Thyroid gland (tissue), 4 donors: ENCODE measurements at regions not wholly inside any gene's neighbourhood (a gene's known extent, or its start where the extent isn't known, plus 50 kb on each side); places are given as distances from the start of the nearest gene placed in this dataset.

Experiments used
- POLR2A ChIP-seq, 2 donors: fragments of 450-650 bp; IDR thresholded peaks; one replicate each; pipeline ENCODE4 v1.6.1; 2017; ENCODE audit warnings: antibody characterized with exemption in 2 of 2, mild to moderate bottlenecking in 2 of 2, moderate library complexity in 1 of 2
- TF ChIP-seq, protein P1 (sequence below), 6 experiments: fragments of 200-600 bp in 3 of 6; fragments of 450-650 bp in 3 of 6; sonication (generic) in 3 of 6; IDR thresholded peaks; one replicate each; pipeline ENCODE4 v1.5.1; 2016 to 2019; ENCODE audit warnings: antibody characterized with exemption in 6 of 6, mild to moderate bottlenecking in 2 of 6, inconsistent platforms in 1 of 6, moderate library complexity in 1 of 6

DNA sequence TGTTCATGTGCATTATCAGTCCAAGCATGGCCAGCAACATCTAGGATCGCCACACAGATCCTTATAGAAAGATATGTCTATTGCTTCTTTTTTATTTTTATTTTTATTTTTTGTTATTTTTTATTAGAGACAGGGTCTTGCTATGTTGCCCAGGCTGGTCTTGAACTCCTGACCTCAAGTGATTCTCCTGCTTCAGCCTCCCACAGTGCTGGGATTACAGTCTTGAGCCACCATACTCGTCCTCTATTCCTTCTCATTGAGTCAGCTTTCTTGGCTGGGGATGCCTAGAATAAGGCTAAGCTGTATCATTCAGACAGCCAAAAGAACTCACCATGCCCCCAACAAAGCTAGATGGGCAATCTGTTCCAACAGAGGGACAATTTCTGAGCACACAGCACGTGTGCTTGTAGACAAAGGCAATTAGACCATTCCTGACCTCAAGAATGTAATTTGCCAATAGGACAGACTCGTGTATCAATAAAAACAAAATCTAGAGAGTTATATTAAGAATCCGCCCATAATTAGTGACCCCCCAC is 264.0 kb upstream of the NEBL start:
- TF ChIP-seq, protein P1, sequence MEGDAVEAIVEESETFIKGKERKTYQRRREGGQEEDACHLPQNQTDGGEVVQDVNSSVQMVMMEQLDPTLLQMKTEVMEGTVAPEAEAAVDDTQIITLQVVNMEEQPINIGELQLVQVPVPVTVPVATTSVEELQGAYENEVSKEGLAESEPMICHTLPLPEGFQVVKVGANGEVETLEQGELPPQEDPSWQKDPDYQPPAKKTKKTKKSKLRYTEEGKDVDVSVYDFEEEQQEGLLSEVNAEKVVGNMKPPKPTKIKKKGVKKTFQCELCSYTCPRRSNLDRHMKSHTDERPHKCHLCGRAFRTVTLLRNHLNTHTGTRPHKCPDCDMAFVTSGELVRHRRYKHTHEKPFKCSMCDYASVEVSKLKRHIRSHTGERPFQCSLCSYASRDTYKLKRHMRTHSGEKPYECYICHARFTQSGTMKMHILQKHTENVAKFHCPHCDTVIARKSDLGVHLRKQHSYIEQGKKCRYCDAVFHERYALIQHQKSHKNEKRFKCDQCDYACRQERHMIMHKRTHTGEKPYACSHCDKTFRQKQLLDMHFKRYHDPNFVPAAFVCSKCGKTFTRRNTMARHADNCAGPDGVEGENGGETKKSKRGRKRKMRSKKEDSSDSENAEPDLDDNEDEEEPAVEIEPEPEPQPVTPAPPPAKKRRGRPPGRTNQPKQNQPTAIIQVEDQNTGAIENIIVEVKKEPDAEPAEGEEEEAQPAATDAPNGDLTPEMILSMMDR (IDR thresholded peaks at IDR 0.05): no peak
- no peak for TF ChIP-seq POLR2A (IDR thresholded peaks at IDR 0.05)
